Thymus (tissue), 11 donors: ENCODE measurements at regions not wholly inside any gene's neighbourhood (a gene's known extent, or its start where the extent isn't known, plus 50 kb on each side); places are given as distances from the start of the nearest gene placed in this dataset.

ENCODE experiments used
- DNase-seq, 9 donors: peaks; one replicate each; pipeline ENCODE4 v3.0.0-alpha.2; 2013; ENCODE audit warnings: low spot score in 9 of 9, low read depth in 6 of 9, missing footprints in 1 of 9
- H3K27ac ChIP-seq, 2 donors: one replicate each; pipeline ENCODE4 v1.5.1; 2013; ENCODE audit warnings: control low read depth in 1 of 2, low read depth in 1 of 2, low read length in 1 of 2, mild to moderate bottlenecking in 1 of 2, moderate library complexity in 1 of 2
- H3K27me3 ChIP-seq, 2 donors: one replicate each; pipeline ENCODE4 v1.5.1; 2013; ENCODE audit warnings: low read length in 1 of 2; ENCODE audit not compliant: control insufficient read depth in 2 of 2, insufficient read depth in 1 of 2
- H3K36me3 ChIP-seq, 2 donors: one replicate each; pipeline ENCODE4 v1.5.1; 2013; ENCODE audit warnings: low read length in 1 of 2, mild to moderate bottlenecking in 1 of 2, moderate library complexity in 1 of 2; ENCODE audit not compliant: control insufficient read depth in 2 of 2, insufficient read depth in 2 of 2
- H3K4me1 ChIP-seq, 2 donors: one replicate each; pipeline ENCODE4 v1.5.1; 2013; ENCODE audit warnings: low read length in 2 of 2; ENCODE audit not compliant: control insufficient read depth in 2 of 2, insufficient read depth in 2 of 2
- H3K4me3 ChIP-seq, 2 donors: one replicate each; pipeline ENCODE4 v1.5.1; 2013; ENCODE audit warnings: low read length in 2 of 2, control low read depth in 1 of 2, mild to moderate bottlenecking in 1 of 2
- H3K9me3 ChIP-seq, 2 donors: one replicate each; pipeline ENCODE4 v1.5.1; 2013; ENCODE audit warnings: low read length in 1 of 2, mild to moderate bottlenecking in 1 of 2; ENCODE audit not compliant: control insufficient read depth in 2 of 2, insufficient read depth in 1 of 2
- WGBS: extraction: QIAGEN DNeasy Blood & Tissue Kit; methylation state at CpG from one replicate; pipeline ENCODE4 v1.1.7; 2013; 5-methylcytosine and 5-hydroxymethylcytosine counted together
- donor health status: healthy.

- Histone ChIP-seq H3K27me3 (no peaks in the 10 kb centered on the region), H3K9me3 (no peaks in the 10 kb centered on the region), H3K4me3 (no peak overlapping the region), H3K36me3 (no peaks in the 10 kb centered on the region), H3K27ac (no peak overlapping the region), H3K4me1 (no peaks in the 10 kb centered on the region)
- WGBS: 80% methylated on average over 3 of the region's 3 CpGs
- no peak for DNase-seq
Observed at GRCh38 chr12:84701041-84701440, 211.6 kb downstream of the SLC6A15 start.

GRCh38 chr12:84698576-84699333, 213.8 kb downstream of the SLC6A15 start:
- H3K27ac ChIP-seq: no peak overlapping the region
- no peaks in the 10 kb centered on the region for H3K36me3 ChIP-seq
- no peaks in the 10 kb centered on the region for H3K9me3 ChIP-seq
- no peak overlapping the region for H3K4me3 ChIP-seq
- WGBS: 89% methylated on average over 3 of the region's 3 CpGs
- H3K27me3 ChIP-seq: no peaks in the 10 kb centered on the region
- no peaks in the 10 kb centered on the region for H3K4me1 ChIP-seq
- DNase-seq: no peak

DNA sequence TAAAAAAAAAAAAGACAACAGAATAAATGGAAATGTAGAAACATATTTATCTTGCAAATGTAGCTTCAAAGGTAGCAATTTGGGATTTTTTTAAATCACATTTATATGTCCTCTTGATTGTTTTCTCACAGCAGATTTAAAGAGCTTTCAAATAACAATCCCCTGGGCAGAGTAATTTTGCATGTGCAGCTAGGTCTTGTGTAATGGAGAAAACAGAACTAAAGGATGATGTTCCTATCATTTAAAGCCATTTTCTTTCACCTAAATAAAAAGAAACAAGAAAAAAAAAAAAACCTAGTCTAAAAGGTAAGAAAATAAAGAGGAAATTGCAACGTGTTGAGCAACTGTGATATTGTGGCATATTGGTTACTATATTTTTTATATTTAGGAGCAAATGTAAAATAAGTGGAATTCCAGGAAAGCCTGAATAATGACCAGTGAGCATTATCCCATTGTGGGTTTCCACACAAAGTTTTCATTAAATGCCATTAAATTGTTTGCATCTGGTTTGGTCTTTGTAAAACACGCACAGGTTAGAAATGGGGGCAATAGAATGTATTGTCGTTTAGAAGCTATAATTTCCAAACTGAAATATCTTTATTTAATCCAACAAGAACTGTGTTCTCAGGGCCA, 215.6 kb downstream of the SLC6A15 start:
- 63% methylated on average over 3 of the region's 3 CpGs for WGBS
- Histone ChIP-seq H3K9me3 (no peaks in the 10 kb centered on the region), H3K4me1 (no peaks in the 10 kb centered on the region)

GRCh38 chr12:84696281-84696680, 216.3 kb downstream of the SLC6A15 start:
- 86% methylated on average over 2 of the region's 2 CpGs for WGBS
- Histone ChIP-seq H3K27ac (no peak overlapping the region), H3K36me3 (no peaks in the 10 kb centered on the region), H3K4me1 (no peaks in the 10 kb centered on the region), H3K4me3 (no peak overlapping the region), H3K27me3 (no peaks in the 10 kb centered on the region), H3K9me3 (no peaks in the 10 kb centered on the region)
- DNase-seq: no peak

More for the DNA sequence above, 215.6 kb downstream of the SLC6A15 start:
- DNase-seq: no peak
- Histone ChIP-seq H3K36me3 (no peaks in the 10 kb centered on the region), H3K27ac (no peak overlapping the region), H3K4me3 (no peak overlapping the region), H3K27me3 (no peaks in the 10 kb centered on the region)

DNA sequence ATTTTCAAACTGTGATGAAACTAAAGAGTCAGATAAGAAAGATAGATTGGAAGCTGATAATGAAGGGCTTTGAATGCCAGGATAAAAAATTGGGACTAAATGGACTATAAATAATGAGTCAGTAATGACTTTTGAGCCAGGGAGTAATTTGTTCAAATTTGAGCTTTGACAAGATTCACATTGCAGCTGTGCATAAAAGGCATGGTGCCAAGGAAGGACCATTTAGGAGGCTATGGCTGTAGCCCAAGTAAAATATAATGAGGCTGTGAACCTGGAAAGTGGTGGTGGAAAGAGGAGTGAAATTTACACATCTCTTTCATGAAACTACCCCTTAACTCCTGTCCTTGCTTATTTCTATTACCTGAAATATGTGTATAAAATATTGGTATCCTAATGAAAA, 218.5 kb downstream of the SLC6A15 start:
- no peak for DNase-seq
- H3K36me3 ChIP-seq: no peaks in the 10 kb centered on the region
- H3K4me1 ChIP-seq: no peaks in the 10 kb centered on the region
- no peaks in the 10 kb centered on the region for H3K9me3 ChIP-seq
- no peak overlapping the region for H3K27ac ChIP-seq
- no peaks in the 10 kb centered on the region for H3K27me3 ChIP-seq
- H3K4me3 ChIP-seq: no peak overlapping the region

GRCh38 chr12:84692071-84692470, 220.5 kb downstream of the SLC6A15 start:
- Histone ChIP-seq H3K4me1 (no peaks in the 10 kb centered on the region), H3K9me3 (no peaks in the 10 kb centered on the region), H3K27me3 (no peaks in the 10 kb centered on the region), H3K27ac (no peak overlapping the region), H3K4me3 (no peak overlapping the region), H3K36me3 (no peaks in the 10 kb centered on the region)
- no peak for DNase-seq

DNA sequence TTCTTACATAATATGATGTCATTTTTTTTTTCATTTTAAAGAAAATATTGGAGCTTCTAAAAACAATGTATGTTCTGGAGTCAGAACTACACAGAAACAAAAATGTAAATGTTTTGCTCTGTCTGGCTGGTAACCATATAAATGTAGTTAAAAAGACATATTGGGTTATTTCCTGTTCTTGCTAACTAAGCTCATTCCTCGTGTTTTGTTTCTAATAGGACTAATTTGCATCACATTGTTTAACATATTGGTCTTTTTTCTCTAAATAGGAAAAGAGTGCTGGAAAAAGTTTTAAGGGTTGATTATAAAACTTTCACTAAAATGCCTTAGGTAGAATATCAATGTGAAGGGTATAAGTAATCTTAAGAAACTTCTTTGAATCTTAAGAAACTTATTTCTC, 221.3 kb downstream of the SLC6A15 start:
- Histone ChIP-seq H3K27me3 (no peaks in the 10 kb centered on the region), H3K36me3 (no peaks in the 10 kb centered on the region), H3K9me3 (no peaks in the 10 kb centered on the region), H3K27ac (no peak overlapping the region), H3K4me3 (no peak overlapping the region), H3K4me1 (no peaks in the 10 kb centered on the region)
- no peak for DNase-seq
- 53% methylated on average over 1 of the region's 1 CpG for WGBS

DNA sequence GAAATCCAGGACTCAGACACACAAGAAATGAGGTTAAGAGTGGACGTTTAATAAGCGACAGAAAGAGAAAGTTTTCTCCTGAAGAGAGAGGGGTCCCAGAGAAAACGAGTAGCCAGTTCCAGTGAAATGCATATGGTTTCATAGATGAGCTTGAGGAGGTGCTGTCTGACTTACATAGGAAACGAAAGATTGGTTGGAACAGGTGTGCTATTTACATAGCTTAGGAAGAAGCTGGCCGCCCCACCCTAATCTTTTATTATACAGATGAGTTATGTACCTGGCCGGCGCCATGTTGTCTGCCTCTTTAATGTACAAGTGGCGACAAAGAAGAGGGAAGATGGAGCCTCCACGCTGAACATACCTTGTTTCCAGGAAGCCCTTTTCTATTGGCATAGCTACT, 223.0 kb downstream of the SLC6A15 start:
- 58% methylated on average over 9 of the region's 9 CpGs for whole genome bisulfite sequencing
- no peaks in the 10 kb centered on the region for H3K9me3 ChIP-seq
- H3K27me3 ChIP-seq: no peaks in the 10 kb centered on the region
- no peaks in the 10 kb centered on the region for H3K4me1 ChIP-seq
- no peak overlapping the region for H3K27ac ChIP-seq
- no peak overlapping the region for H3K4me3 ChIP-seq
- no peaks in the 10 kb centered on the region for H3K36me3 ChIP-seq
- DNase-seq: no peak

GRCh38 chr12:84685379-84685778, 227.2 kb downstream of the SLC6A15 start:
- no peaks in the 10 kb centered on the region for H3K36me3 ChIP-seq
- H3K27me3 ChIP-seq: no peaks in the 10 kb centered on the region
- H3K9me3 ChIP-seq: no peaks in the 10 kb centered on the region
- H3K4me3 ChIP-seq: no peak overlapping the region
- H3K27ac ChIP-seq: no peak overlapping the region
- H3K4me1 ChIP-seq: no peaks in the 10 kb centered on the region
- no peak for DNase-seq
